GM18868 (cell line): ENCODE measurements at regions not wholly inside any gene's neighbourhood (a gene's known extent, or its start where the extent isn't known, plus 50 kb on each side); places are given as distances from the start of the nearest gene placed in this dataset.
"Not testable (repeated sequence)": the region's sequence is repeated elsewhere in the genome, so short reads cannot be mapped to it uniquely, and the experiment has no call there.

Source experiments
- ATAC-seq: cut with Tn5 transposase; IDR thresholded peaks from one replicate; pipeline ENCODE4 v1.9.1; 2021; ENCODE audit warnings: mild to moderate bottlenecking, moderate library complexity; ENCODE audit not compliant: unreplicated experiment

- peak; percentile 63 for ATAC-seq
Measured at GRCh38 chr21:5065240-5066211, 5455.9 kb upstream of the TPTE start.

DNA sequence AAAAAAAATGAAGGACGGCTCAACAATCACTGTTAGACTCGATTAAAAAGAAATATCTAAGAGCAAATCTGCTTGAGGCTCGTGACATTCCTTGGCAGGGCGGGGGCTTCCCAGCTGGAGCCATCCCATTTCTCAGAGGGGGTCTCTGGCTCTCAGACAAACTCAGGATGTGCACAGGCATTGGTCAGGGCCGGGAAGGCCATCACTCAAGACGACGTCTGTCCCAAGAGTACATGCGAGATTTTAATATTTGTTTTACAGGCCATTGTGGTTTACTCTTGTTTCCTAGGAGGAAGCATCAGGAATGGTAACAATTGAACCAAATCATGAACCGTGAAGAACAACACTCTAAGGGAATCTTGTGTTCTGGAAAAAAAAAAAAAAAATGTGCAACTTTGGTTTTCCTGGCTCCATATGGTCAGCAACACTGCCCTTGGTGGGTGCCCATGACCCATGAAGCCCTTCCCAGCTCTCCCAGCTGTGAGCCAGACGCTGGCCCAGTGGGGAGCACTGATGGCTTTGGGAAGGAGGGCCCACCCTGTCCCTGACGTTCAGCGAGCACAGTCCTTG is 5454.6 kb upstream of the TPTE start:
- ATAC-seq, result not testable (repeated sequence)

- not testable (repeated sequence) for ATAC-seq
Measured at GRCh38 chr21:5067326-5068048, 5453.9 kb upstream of the TPTE start.

GRCh38 chr21:5068649-5069048 is 5452.7 kb upstream of the TPTE start:
- not testable (repeated sequence) for ATAC-seq

GRCh38 chr21:5071180-5071579 is 5450.2 kb upstream of the TPTE start:
- ATAC-seq, result not testable (repeated sequence)

- ATAC-seq, result not testable (repeated sequence)
Measured at GRCh38 chr21:5076854-5077253, 5444.5 kb upstream of the TPTE start.

GRCh38 chr21:5079361-5079760 is 5442.0 kb upstream of the TPTE start:
- ATAC-seq, result not testable (repeated sequence)

- not testable (repeated sequence) for ATAC-seq
Measured at GRCh38 chr21:5080015-5080414, 5441.4 kb upstream of the TPTE start.

DNA sequence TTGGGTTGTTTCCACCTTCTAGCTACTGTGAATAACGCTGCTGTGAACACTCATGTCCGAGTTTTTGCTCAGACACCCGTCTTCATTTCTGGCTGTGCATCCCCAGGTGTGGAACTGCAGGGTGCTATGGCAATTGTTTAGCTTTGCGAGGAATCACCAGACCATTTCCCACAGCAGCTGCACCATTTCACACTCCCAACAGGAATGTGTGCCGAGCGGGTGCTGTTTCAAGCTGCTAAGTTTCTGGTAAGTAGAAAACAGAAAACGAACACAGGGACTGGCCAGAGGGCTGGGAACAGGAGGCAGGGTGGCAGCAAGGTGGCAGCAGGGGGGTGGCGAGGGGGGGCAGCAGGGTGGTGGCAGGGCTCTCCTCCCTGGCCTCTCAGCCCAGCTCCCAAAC is 5437.1 kb upstream of the TPTE start:
- not testable (repeated sequence) for ATAC-seq

GRCh38 chr21:5085456-5085855 is 5435.9 kb upstream of the TPTE start:
- ATAC-seq, result not testable (repeated sequence)

DNA sequence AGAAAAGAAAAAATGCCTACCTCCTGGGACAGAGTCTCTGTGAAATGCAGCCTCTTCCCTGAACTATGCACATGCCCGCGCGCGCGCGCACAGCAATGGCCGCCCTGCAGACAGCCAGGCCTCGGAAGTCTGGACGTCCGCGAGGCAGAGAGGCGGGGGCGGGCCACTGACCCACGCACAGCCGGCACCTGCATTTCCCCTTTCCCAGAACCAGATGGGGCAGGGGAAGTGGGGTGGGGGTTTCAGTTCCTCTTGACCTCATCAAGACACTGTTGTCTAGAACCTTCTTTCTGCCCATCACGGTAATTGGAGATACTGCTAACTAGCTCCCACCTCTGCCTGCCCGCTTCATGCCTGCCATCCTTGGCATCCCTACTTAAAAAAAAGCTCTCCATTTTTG is 5435.0 kb upstream of the TPTE start:
- ATAC-seq, result not testable (repeated sequence)

GRCh38 chr21:5088820-5089219 is 5432.6 kb upstream of the TPTE start:
- not testable (repeated sequence) for ATAC-seq

DNA sequence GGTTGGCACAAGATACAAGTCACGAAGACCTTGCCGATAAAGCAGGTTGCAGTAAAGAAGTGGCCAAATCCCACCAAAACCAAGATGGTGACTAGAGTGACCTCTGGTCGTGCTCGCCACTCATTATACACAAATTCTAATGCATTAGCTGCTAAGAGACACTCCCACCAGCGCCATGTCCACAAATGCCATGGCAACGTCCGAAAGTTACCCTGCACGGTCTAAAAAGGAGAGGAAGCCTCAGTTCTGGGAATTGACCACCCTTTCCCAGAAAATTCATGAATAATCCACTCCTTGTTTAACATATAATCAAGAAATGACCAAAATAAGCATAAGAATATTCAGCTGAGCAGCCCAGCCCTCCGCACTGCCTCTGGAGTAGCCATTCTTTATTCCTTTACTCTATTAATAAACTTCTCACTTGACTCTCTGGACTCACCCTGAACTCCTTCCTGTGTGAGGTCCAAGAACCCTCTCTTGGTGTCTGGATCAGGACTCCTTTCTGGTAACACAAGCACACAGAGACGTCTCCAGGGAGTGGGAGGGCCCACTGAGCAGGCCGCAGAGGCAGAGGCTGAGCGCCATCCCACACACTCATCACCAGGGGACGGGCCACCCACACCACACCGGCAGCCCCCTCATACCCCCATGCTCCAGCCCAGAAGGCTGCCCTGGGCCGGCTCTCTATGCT is 5431.8 kb upstream of the TPTE start:
- not testable (repeated sequence) for ATAC-seq

DNA sequence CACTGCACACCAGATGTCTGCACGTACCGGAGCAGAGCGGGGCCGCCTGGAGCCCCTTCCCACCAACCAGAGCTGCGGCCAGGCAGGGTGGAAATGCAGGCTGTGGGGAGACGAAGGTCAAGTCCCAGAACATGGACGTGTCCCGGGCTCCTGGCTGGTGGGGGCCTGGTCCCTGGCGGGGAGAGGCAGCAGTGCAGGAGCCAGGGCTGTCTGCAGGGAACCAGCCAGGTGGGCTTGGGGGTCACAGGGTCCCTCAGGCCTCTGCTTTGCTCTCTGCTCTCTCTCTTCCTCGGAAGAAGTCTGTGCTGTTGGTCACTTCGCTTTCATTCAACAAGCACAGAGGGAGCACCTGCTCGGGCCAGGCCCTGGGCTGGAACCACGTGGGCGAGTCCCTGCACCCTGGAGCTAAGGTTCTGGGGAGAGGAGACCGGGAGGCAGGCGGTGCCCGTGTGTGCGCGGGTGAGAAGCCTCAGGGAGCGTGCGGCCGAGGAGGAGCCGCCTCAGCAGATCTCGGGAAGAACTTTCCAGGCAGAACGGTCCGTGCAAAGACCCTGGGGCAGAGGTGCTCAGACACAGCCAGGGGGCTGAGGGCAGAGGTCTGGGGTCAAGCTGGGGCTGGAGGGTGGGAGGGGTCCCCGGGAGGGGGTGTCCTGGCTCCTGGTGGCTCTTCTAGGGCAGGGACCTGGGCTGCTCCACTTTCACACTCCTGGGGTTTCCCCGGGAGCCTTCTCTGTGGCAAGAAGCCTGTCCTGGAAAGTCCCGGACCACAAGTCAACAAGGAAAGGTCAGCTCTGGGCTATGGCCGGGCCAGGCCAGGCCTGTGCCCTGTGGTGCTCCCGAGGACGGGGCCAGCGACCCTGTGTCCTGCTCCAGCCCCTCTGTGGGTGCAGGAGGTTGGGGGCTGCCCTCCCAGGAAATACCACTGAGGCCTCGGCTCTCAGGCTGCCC is 5431.0 kb upstream of the TPTE start:
- not testable (repeated sequence) for ATAC-seq

- ATAC-seq, result not testable (repeated sequence)
Measured at GRCh38 chr21:5091274-5091673, 5430.1 kb upstream of the TPTE start.

- ATAC-seq, result not testable (repeated sequence)
Measured at GRCh38 chr21:5095628-5096027, 5425.8 kb upstream of the TPTE start.

DNA sequence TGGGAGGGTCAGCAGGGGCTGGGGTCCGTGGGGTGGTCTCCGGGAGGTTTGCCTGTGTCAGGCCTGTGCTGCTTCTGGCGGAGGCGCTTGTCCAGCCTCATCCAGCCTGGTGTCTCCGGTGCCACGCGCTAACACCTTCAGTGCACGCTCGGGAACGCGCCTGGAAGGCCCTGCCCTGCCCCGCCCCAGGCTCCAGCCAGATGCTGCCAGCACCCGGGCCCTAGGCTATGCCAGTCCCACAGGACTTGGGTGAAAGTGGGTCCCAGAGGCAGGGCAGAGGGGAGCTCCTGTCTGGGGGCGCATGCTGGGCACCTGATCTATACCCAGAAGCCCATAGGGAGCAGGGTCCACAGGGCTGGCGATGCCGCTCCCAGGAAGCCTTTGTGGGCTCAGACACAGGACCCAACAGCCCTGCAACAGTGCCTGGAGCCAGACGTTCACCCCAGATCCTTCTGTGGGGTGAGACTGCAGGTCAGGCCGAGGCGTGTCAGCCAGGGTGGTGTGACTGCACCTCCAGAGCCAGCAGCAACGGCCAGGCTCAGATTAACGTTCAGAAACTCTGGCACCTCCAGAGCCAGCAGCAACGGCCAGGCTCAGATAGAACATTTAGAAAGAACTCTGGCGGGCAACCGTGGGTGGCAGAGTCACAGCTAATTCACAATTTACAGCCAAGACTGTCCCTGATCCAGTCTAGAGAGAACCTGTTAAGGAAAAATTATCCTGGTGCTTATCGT is 5423.2 kb upstream of the TPTE start:
- not testable (repeated sequence) for ATAC-seq

GRCh38 chr21:5100604-5101174 is 5420.7 kb upstream of the TPTE start:
- not testable (repeated sequence) for ATAC-seq

DNA sequence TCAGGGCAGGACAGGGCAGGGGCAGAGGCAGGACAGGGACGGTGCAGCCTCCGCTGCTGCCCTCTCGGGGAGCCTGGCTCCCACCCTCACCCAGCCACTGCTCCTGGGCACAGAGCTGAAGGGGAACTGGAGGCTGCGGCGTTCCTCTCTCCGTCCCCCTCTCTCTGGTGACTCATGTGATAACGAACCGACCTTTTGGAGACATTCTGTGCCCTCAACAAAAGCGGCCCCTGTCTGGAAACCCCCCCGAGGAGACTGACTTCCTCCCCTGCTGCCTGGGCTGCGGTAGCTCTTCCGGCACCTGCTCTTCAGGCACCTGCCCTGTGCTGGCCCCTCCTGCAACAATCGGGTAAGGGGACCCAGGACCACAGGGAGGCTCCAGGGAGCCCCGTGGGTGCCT is 5419.6 kb upstream of the TPTE start:
- peak; percentile 60 for ATAC-seq
